ENCODE measurements at regions not wholly inside any gene's neighbourhood (a gene's known extent, or its start where the extent isn't known, plus 50 kb on each side); places are given as distances from the start of the nearest gene placed in this dataset.

DNA sequence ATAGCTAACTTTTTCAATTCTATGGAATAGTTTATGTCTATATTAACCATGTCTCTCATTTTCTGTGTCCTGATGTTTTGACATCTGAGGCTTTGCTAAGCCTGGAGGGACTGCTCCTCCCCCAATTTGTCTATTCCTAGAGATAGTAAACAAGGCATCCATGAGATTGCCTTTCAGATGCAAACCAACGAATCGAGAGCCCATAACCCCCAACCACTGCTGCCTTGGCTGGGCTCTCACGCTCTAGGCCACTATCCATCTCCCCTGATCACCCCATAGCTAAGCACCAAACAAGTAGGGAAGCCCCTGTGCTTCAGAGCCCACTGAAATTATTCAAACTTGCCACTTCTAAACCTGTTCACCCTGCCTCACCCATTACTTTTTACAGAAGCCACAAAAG lies 437.7 kb downstream of the SETD4 start:
- TF ChIP-seq POLR2A (IDR thresholded peaks at IDR 0.05): no peak
- TF ChIP-seq, protein P1, sequence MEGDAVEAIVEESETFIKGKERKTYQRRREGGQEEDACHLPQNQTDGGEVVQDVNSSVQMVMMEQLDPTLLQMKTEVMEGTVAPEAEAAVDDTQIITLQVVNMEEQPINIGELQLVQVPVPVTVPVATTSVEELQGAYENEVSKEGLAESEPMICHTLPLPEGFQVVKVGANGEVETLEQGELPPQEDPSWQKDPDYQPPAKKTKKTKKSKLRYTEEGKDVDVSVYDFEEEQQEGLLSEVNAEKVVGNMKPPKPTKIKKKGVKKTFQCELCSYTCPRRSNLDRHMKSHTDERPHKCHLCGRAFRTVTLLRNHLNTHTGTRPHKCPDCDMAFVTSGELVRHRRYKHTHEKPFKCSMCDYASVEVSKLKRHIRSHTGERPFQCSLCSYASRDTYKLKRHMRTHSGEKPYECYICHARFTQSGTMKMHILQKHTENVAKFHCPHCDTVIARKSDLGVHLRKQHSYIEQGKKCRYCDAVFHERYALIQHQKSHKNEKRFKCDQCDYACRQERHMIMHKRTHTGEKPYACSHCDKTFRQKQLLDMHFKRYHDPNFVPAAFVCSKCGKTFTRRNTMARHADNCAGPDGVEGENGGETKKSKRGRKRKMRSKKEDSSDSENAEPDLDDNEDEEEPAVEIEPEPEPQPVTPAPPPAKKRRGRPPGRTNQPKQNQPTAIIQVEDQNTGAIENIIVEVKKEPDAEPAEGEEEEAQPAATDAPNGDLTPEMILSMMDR (IDR thresholded peaks at IDR 0.05): no peak

Measured in thyroid gland (tissue), 4 donors.